RWPE2 (cell line): ENCODE measurements at regions not wholly inside any gene's neighbourhood (a gene's known extent, or its start where the extent isn't known, plus 50 kb on each side); places are given as distances from the start of the nearest gene placed in this dataset.

Source experiments
- ATAC-seq: fragments of 200-7000 bp; cut with Tn5 transposase; 3 replicates; pipeline ENCODE4 v1.9.1; 2021; ENCODE audit warnings: low read depth
- DNase-seq: peaks from one replicate; pipeline ENCODE4 v3.0.0-alpha.2; 2020; ENCODE audit warnings: low spot score
- H3K27ac ChIP-seq: fragments of 450-650 bp; 2 replicates; pipeline ENCODE4 v1.5.1; 2017; ENCODE audit warnings: mild to moderate bottlenecking; ENCODE audit not compliant: poor library complexity, severe bottlenecking
- H3K27me3 ChIP-seq: fragments of 250-450 bp; sonication (Bioruptor Pico); 2 replicates; pipeline ENCODE4 v1.5.1; 2021; ENCODE audit warnings: mild to moderate bottlenecking, moderate library complexity; ENCODE audit not compliant: insufficient read depth, poor library complexity, severe bottlenecking
- H3K36me3 ChIP-seq: fragments of 250-450 bp; sonication (Bioruptor Pico); 2 replicates; pipeline ENCODE4 v1.5.1; 2020; ENCODE audit warnings: low read depth, mild to moderate bottlenecking, moderate library complexity
- H3K4me1 ChIP-seq: fragments of 250-450 bp; sonication (Bioruptor Pico); 2 replicates; pipeline ENCODE4 v1.5.1; 2021; ENCODE audit warnings: mild to moderate bottlenecking, moderate library complexity; ENCODE audit not compliant: insufficient read depth, poor library complexity, severe bottlenecking
- H3K4me3 ChIP-seq: fragments of 250-450 bp; sonication (Bioruptor Pico); 2 replicates; pipeline ENCODE4 v1.5.1; 2021; ENCODE audit warnings: mild to moderate bottlenecking, moderate library complexity; ENCODE audit not compliant: severe bottlenecking
- H3K9me3 ChIP-seq: fragments of 250-450 bp; sonication (Bioruptor Pico); 2 replicates; pipeline ENCODE4 v1.5.1; 2021; ENCODE audit warnings: mild to moderate bottlenecking, moderate library complexity; ENCODE audit not compliant: severe bottlenecking
- CTCF ChIP-seq: fragments of 450-650 bp; IDR thresholded peaks from one replicate; pipeline ENCODE4 v1.5.1; 2017; ENCODE audit warnings: mild to moderate bottlenecking, moderate library complexity; ENCODE audit not compliant: poor library complexity, severe bottlenecking

- H3K27ac ChIP-seq: no peak overlapping the region
- no peak for DNase-seq
- no peaks in the 10 kb centered on the region for H3K9me3 ChIP-seq
- no peaks in the 10 kb centered on the region for H3K4me1 ChIP-seq
- no peaks in the 10 kb centered on the region for H3K27me3 ChIP-seq
- TF ChIP-seq CTCF: no peak
- H3K36me3 ChIP-seq: no peaks in the 10 kb centered on the region
- H3K4me3 ChIP-seq: no peak overlapping the region
- no peak for ATAC-seq
Measured at GRCh38 chr13:53512635-53513034, 484.0 kb downstream of the OLFM4 start.

- TF ChIP-seq CTCF: no peak
- no peaks in the 10 kb centered on the region for H3K27me3 ChIP-seq
- no peaks in the 10 kb centered on the region for H3K9me3 ChIP-seq
- no peaks in the 10 kb centered on the region for H3K36me3 ChIP-seq
- no peak overlapping the region for H3K27ac ChIP-seq
- no peak overlapping the region for H3K4me3 ChIP-seq
- ATAC-seq (no peak), DNase-seq (no peak)
- H3K4me1 ChIP-seq: no peaks in the 10 kb centered on the region
Measured at GRCh38 chr13:53513226-53513625, 484.6 kb downstream of the OLFM4 start.

GRCh38 chr13:53520132-53520531, 491.5 kb downstream of the OLFM4 start:
- H3K27ac ChIP-seq: no peak overlapping the region
- H3K9me3 ChIP-seq: no peaks in the 10 kb centered on the region
- TF ChIP-seq CTCF: no peak
- no peak for ATAC-seq
- H3K4me3 ChIP-seq: no peak overlapping the region
- H3K36me3 ChIP-seq: no peaks in the 10 kb centered on the region
- H3K4me1 ChIP-seq: no peaks in the 10 kb centered on the region
- H3K27me3 ChIP-seq: no peaks in the 10 kb centered on the region
- DNase-seq: no peak

- Histone ChIP-seq H3K9me3 (no peaks in the 10 kb centered on the region), H3K27ac (no peak overlapping the region), H3K27me3 (no peaks in the 10 kb centered on the region), H3K4me1 (no peaks in the 10 kb centered on the region), H3K4me3 (no peak overlapping the region), H3K36me3 (no peaks in the 10 kb centered on the region)
- no peak for DNase-seq
- no peak for ATAC-seq
- TF ChIP-seq CTCF: no peak
Measured at GRCh38 chr13:53522034-53522433, 493.4 kb downstream of the OLFM4 start.

GRCh38 chr13:53537586-53537985, 509.0 kb downstream of the OLFM4 start:
- H3K27ac ChIP-seq: no peak overlapping the region
- H3K4me1 ChIP-seq: no peaks in the 10 kb centered on the region
- H3K27me3 ChIP-seq: no peaks in the 10 kb centered on the region
- no peaks in the 10 kb centered on the region for H3K9me3 ChIP-seq
- no peaks in the 10 kb centered on the region for H3K36me3 ChIP-seq
- no peak for TF ChIP-seq CTCF
- DNase-seq (no peak), ATAC-seq (no peak)
- H3K4me3 ChIP-seq: no peak overlapping the region
